ENCODE measurements at regions not wholly inside any gene's neighbourhood (a gene's known extent, or its start where the extent isn't known, plus 50 kb on each side); places are given as distances from the start of the nearest gene placed in this dataset.

- no peaks in the 10 kb centered on the region for H3K27me3 ChIP-seq (ENCODE audit: insufficient read depth, low read depth)
- H2AFZ ChIP-seq = no peak overlapping the region
- no peaks in the 10 kb centered on the region for H3K9me2 ChIP-seq (ENCODE audit: insufficient read depth)
- no peaks in the 10 kb centered on the region for H3K4me1 ChIP-seq (replicated peaks; ENCODE audit: insufficient read depth)
- no TSS peak for BruUV-seq (replicated peaks)
- TF ChIP-seq EZH2 (IDR thresholded peaks at IDR 0.05; ENCODE audit: low read depth) (no peak), CTCF (conservative IDR thresholded peaks at IDR 0.05) (no peak)
- ChIA-PET POLR2A (ENCODE audit: unreplicated experiment) (no interaction called here), CTCF (no interaction called here)
- intact Hi-C loops (cut with micrococcal nuclease; ENCODE audit: unreplicated experiment) = no loop called here
- no peak overlapping the region for H3K27ac ChIP-seq
- H4K20me1 ChIP-seq (ENCODE audit: insufficient read depth) = no peaks in the 10 kb centered on the region
- H3K36me3 ChIP-seq (ENCODE audit: low read depth) = no peaks in the 10 kb centered on the region
- no peak overlapping the region for H3K4me2 ChIP-seq
- no peaks in the 10 kb centered on the region for H3F3A ChIP-seq (ENCODE audit: insufficient read depth, low read depth)
- DNase-seq = no peak
- no peak overlapping the region for H3K4me3 ChIP-seq
- H3K79me2 ChIP-seq (ENCODE audit: low read depth) = no peaks in the 10 kb centered on the region
- no peaks in the 10 kb centered on the region for H3K9me3 ChIP-seq (ENCODE audit: insufficient read depth, low read depth)
These were observed 84.1 kb downstream of the C11orf87 start for GRCh38 chr11:109506115-109506514.

GRCh38 chr11:109507331-109507730 is 85.3 kb downstream of the C11orf87 start:
- Histone ChIP-seq H3K36me3 (ENCODE audit: low read depth) (no peaks in the 10 kb centered on the region), H2AFZ (no peak overlapping the region), H3K27ac (no peak overlapping the region), H4K20me1 (ENCODE audit: insufficient read depth) (no peaks in the 10 kb centered on the region), H3K4me2 (no peak overlapping the region), H3K9me2 (ENCODE audit: insufficient read depth) (no peaks in the 10 kb centered on the region), H3K9me3 (ENCODE audit: insufficient read depth, low read depth) (no peaks in the 10 kb centered on the region), H3K27me3 (ENCODE audit: insufficient read depth, low read depth) (no peaks in the 10 kb centered on the region), H3K4me1 (replicated peaks; ENCODE audit: insufficient read depth) (no peaks in the 10 kb centered on the region), H3K4me3 (no peak overlapping the region), H3K79me2 (ENCODE audit: low read depth) (no peaks in the 10 kb centered on the region), H3F3A (ENCODE audit: insufficient read depth, low read depth) (no peaks in the 10 kb centered on the region)
- intact Hi-C loops (cut with micrococcal nuclease; ENCODE audit: unreplicated experiment) = no loop called here
- TF ChIP-seq EZH2 (IDR thresholded peaks at IDR 0.05; ENCODE audit: low read depth) (no peak), CTCF (conservative IDR thresholded peaks at IDR 0.05) (no peak)
- CTCF ChIA-PET = no interaction called here
- no peak for DNase-seq
- no TSS peak for BruUV-seq (replicated peaks)
- POLR2A ChIA-PET (ENCODE audit: unreplicated experiment) = no interaction called here

GRCh38 chr11:109507836-109508561 is 86.0 kb downstream of the C11orf87 start:
- no peak overlapping the region for H3K27ac ChIP-seq

More at GRCh38 chr11:109507836-109508561, 86.0 kb downstream of the C11orf87 start:
- no peaks in the 10 kb centered on the region for H3K27me3 ChIP-seq (ENCODE audit: insufficient read depth, low read depth)
- no peak overlapping the region for H3K4me3 ChIP-seq
- no peaks in the 10 kb centered on the region for H4K20me1 ChIP-seq (ENCODE audit: insufficient read depth)
- no peaks in the 10 kb centered on the region for H3K79me2 ChIP-seq (ENCODE audit: low read depth)
- TF ChIP-seq CTCF (conservative IDR thresholded peaks at IDR 0.05) (no peak), EZH2 (IDR thresholded peaks at IDR 0.05; ENCODE audit: low read depth) (no peak)
- ChIA-PET CTCF (no interaction called here), POLR2A (ENCODE audit: unreplicated experiment) (no interaction called here)
- H3K9me2 ChIP-seq (ENCODE audit: insufficient read depth) = no peaks in the 10 kb centered on the region
- H3K36me3 ChIP-seq (ENCODE audit: low read depth) = no peaks in the 10 kb centered on the region
- H2AFZ ChIP-seq = no peak overlapping the region
- intact Hi-C loops (cut with micrococcal nuclease; ENCODE audit: unreplicated experiment) = no loop called here
- H3K9me3 ChIP-seq (ENCODE audit: insufficient read depth, low read depth) = no peaks in the 10 kb centered on the region
- no peak overlapping the region for H3K4me2 ChIP-seq
- DNase-seq = no peak
- no peaks in the 10 kb centered on the region for H3K4me1 ChIP-seq (replicated peaks; ENCODE audit: insufficient read depth)
- no peaks in the 10 kb centered on the region for H3F3A ChIP-seq (ENCODE audit: insufficient read depth, low read depth)
- no TSS peak for BruUV-seq (replicated peaks)

Data from PC-9 (cell line).